Left lung (tissue), 4 donors: ENCODE measurements at regions not wholly inside any gene's neighbourhood (a gene's known extent, or its start where the extent isn't known, plus 50 kb on each side); places are given as distances from the start of the nearest gene placed in this dataset.

ENCODE experiments used
- ATAC-seq: fragments of 200-7000 bp; cut with Tn5 transposase; one replicate; pipeline ENCODE4 v1.9.1; 2020; ENCODE audit warnings: moderate library complexity
- DNase-seq, 4 donors: peaks; one replicate each; pipeline ENCODE4 v3.0.0-alpha.2; 2013 to 2020
- H3K27ac ChIP-seq, 2 donors: fragments of 200-600 bp; sonication (generic) in 1 of 2; one replicate each; pipeline versions ENCODE4 v1.5.0 to v1.8.0; 2020 to 2021
- H3K27me3 ChIP-seq, 2 donors: fragments of 200-600 bp; sonication (generic) in 1 of 2; one replicate each; pipeline versions ENCODE4 v1.5.0 to v1.8.0; 2020 to 2021
- H3K36me3 ChIP-seq, 2 donors: fragments of 200-600 bp; sonication (generic) in 1 of 2; one replicate each; pipeline versions ENCODE4 v1.5.0 to v1.8.0; 2020 to 2021
- H3K4me1 ChIP-seq, 2 donors: fragments of 200-600 bp; one replicate each; pipeline ENCODE4 v1.8.0; 2021
- H3K4me3 ChIP-seq, 2 donors: fragments of 200-600 bp; sonication (generic) in 1 of 2; one replicate each; pipeline versions ENCODE4 v1.5.0 to v1.8.0; 2020 to 2021; ENCODE audit warnings: mild to moderate bottlenecking in 1 of 2
- H3K9me3 ChIP-seq, 2 donors: fragments of 200-600 bp; sonication (generic) in 1 of 2; one replicate each; pipeline versions ENCODE4 v1.5.0 to v1.8.0; 2020 to 2021
- CTCF ChIP-seq, 2 donors: fragments of 200-600 bp; sonication (generic) in 1 of 2; IDR thresholded peaks; one replicate each; pipeline versions ENCODE4 v1.5.0 to v1.8.0; 2021; ENCODE audit warnings: antibody characterized with exemption in 2 of 2
- intact Hi-C, 2 donors: fragments of 100-400 bp; cut with DNase I; formaldehyde crosslinking; loops; one replicate each; pipeline versions ENCODE4 v1.11.2 to v1.14.2; 2022
- donor health status: DM: no; HTN: yes; CAD: no.
- donor health status: DM: no; HTN: no; CAD: no.

- DNase-seq (no peak), ATAC-seq (no peak)
- intact Hi-C loops, result no loop called here
- Histone ChIP-seq H3K36me3 (no peaks in the 10 kb centered on the region), H3K27me3 (no peaks in the 10 kb centered on the region), H3K9me3 (no peaks in the 10 kb centered on the region), H3K27ac (no peak overlapping the region), H3K4me1 (peaks cover 0 to 1% of the 10 kb centered on the region in 2 donors), H3K4me3 (no peak overlapping the region)
- no peak for TF ChIP-seq CTCF (IDR thresholded peaks at IDR 0.05)
These were observed 204.1 kb upstream of the PREP start for GRCh38 chr6:105606831-105607463.

GRCh38 chr6:105604587-105604884 lies 201.7 kb upstream of the PREP start:
- H3K27ac ChIP-seq, result no peak overlapping the region
- intact Hi-C loops, result no loop called here

GRCh38 chr6:105603788-105604586 lies 201.1 kb upstream of the PREP start:
- peak; percentile 35 for ATAC-seq
- no peaks in the 10 kb centered on the region for H3K27me3 ChIP-seq
- H3K4me1 ChIP-seq, result peaks cover 0 to 22% of the 10 kb centered on the region in 2 donors
- no peaks in the 10 kb centered on the region for H3K36me3 ChIP-seq
- H3K4me3 ChIP-seq, result no peak overlapping the region
- peak in 2 of 4 donors; percentile 90 to 91 for DNase-seq
- TF ChIP-seq CTCF (IDR thresholded peaks at IDR 0.05), result no peak
- no peak overlapping the region for H3K27ac ChIP-seq
- intact Hi-C loops, result no loop called here
- H3K9me3 ChIP-seq, result no peaks in the 10 kb centered on the region

More at GRCh38 chr6:105604587-105604884, 201.7 kb upstream of the PREP start:
- no peak for TF ChIP-seq CTCF (IDR thresholded peaks at IDR 0.05)
- Histone ChIP-seq H3K9me3 (no peaks in the 10 kb centered on the region), H3K4me1 (peaks cover 0 to 22% of the 10 kb centered on the region in 2 donors), H3K4me3 (no peak overlapping the region), H3K36me3 (no peaks in the 10 kb centered on the region), H3K27me3 (no peaks in the 10 kb centered on the region)
- no peak for DNase-seq
- ATAC-seq, result no peak

- Histone ChIP-seq H3K36me3 (no peaks in the 10 kb centered on the region), H3K4me1 (peaks cover 0 to 22% of the 10 kb centered on the region in 2 donors), H3K4me3 (no peak overlapping the region), H3K9me3 (no peaks in the 10 kb centered on the region), H3K27ac (peak overlapping the region; percentile 45 to 73), H3K27me3 (no peaks in the 10 kb centered on the region)
- intact Hi-C loops, result no loop called here
- DNase-seq (peak in 3 of 4 donors; percentile 74 to 90 (median 77)), ATAC-seq (peak; percentile 80)
- TF ChIP-seq CTCF (IDR thresholded peaks at IDR 0.05), result no peak
These were observed 198.8 kb upstream of the PREP start for GRCh38 chr6:105601541-105602236.
